Astrocyte (in vitro differentiated cells and primary cell): ENCODE measurements at regions not wholly inside any gene's neighbourhood (a gene's known extent, or its start where the extent isn't known, plus 50 kb on each side); places are given as distances from the start of the nearest gene placed in this dataset.

Source experiments
- DNase-seq: peaks from one replicate; pipeline ENCODE4 v3.0.0-alpha.2; 2010; ENCODE audit warnings: low read depth
- FAIRE-seq: peaks from 2 replicates; lab custom pipeline; 2011; peaks lifted over from hg19 to GRCh38; lab: Jason Lieb, UNC
- H2AFZ ChIP-seq: 2 replicates; pipeline ENCODE4 v1.6.0; 2012; ENCODE audit warnings: low read depth, low read length, inconsistent platforms
- H3K27ac ChIP-seq: 2 replicates; pipeline ENCODE4 v1.5.1; 2011; ENCODE audit warnings: low read depth, low read length, inconsistent platforms
- H3K27me3 ChIP-seq: 2 replicates; pipeline ENCODE4 v1.6.0; 2011; ENCODE audit warnings: low read length, inconsistent platforms; ENCODE audit not compliant: insufficient read depth
- H3K36me3 ChIP-seq: 2 replicates; pipeline ENCODE4 v1.5.1; 2011; ENCODE audit warnings: low read length, inconsistent platforms; ENCODE audit not compliant: insufficient read depth
- H3K4me1 ChIP-seq: 2 replicates; pipeline ENCODE4 v1.5.1; 2011; ENCODE audit warnings: low read length, inconsistent platforms; ENCODE audit not compliant: insufficient read depth
- H3K4me2 ChIP-seq: 2 replicates; pipeline ENCODE4 v1.6.0; 2012; ENCODE audit warnings: low read length, inconsistent platforms
- H3K4me3 ChIP-seq: 2 replicates; pipeline ENCODE4 v1.5.1; 2011; ENCODE audit warnings: low read depth, mild to moderate bottlenecking, low read length, inconsistent platforms; ENCODE audit not compliant: insufficient read depth
- H3K79me2 ChIP-seq: 2 replicates; pipeline ENCODE4 v1.6.0; 2012; ENCODE audit warnings: mild to moderate bottlenecking, low read length, inconsistent platforms; ENCODE audit not compliant: insufficient read depth
- H3K9ac ChIP-seq: 2 replicates; pipeline ENCODE4 v1.6.0; 2012; ENCODE audit warnings: mild to moderate bottlenecking, low read length, inconsistent platforms
- H3K9me3 ChIP-seq: 2 replicates; pipeline ENCODE4 v1.5.1; 2012; ENCODE audit warnings: low read depth, mild to moderate bottlenecking, low read length, inconsistent platforms; ENCODE audit not compliant: insufficient read depth
- H4K20me1 ChIP-seq: 2 replicates; pipeline ENCODE4 v1.6.0; 2012; ENCODE audit warnings: low read length, inconsistent platforms; ENCODE audit not compliant: insufficient read depth
- H3K27ac Mint-ChIP-seq: one replicate; pipeline ENCODE4 v1.8.0; 2021; ENCODE audit warnings: mild to moderate bottlenecking, mixed read lengths; ENCODE audit not compliant: unreplicated experiment
- H3K27me3 Mint-ChIP-seq: one replicate; pipeline ENCODE4 v1.8.0; 2021; ENCODE audit warnings: low read depth, mixed read lengths; ENCODE audit not compliant: unreplicated experiment
- H3K36me3 Mint-ChIP-seq: one replicate; pipeline ENCODE4 v1.8.0; 2021; ENCODE audit warnings: low read depth, mixed read lengths; ENCODE audit not compliant: unreplicated experiment
- H3K4me1 Mint-ChIP-seq: one replicate; pipeline ENCODE4 v1.8.0; 2021; ENCODE audit warnings: low read depth, mixed read lengths; ENCODE audit not compliant: unreplicated experiment
- H3K4me3 Mint-ChIP-seq: one replicate; pipeline ENCODE4 v1.8.0; 2021; ENCODE audit warnings: mild to moderate bottlenecking, moderate library complexity, mixed read lengths; ENCODE audit not compliant: unreplicated experiment
- H3K9me3 Mint-ChIP-seq: one replicate; pipeline ENCODE4 v1.8.0; 2021; ENCODE audit warnings: mild to moderate bottlenecking, mixed read lengths; ENCODE audit not compliant: unreplicated experiment
- EZH2 ChIP-seq: IDR thresholded peaks from 2 replicates; pipeline ENCODE4 v1.6.1; 2012; ENCODE audit warnings: mild to moderate bottlenecking, low read length, inconsistent platforms; ENCODE audit not compliant: insufficient read depth
- TF ChIP-seq, protein P1 (sequence below): IDR thresholded peaks from 2 replicates; pipeline ENCODE4 v1.5.1; 2011; ENCODE audit warnings: low read depth, mild to moderate bottlenecking, inconsistent platforms, low read length, moderate library complexity; ENCODE audit not compliant: insufficient read depth

DNA sequence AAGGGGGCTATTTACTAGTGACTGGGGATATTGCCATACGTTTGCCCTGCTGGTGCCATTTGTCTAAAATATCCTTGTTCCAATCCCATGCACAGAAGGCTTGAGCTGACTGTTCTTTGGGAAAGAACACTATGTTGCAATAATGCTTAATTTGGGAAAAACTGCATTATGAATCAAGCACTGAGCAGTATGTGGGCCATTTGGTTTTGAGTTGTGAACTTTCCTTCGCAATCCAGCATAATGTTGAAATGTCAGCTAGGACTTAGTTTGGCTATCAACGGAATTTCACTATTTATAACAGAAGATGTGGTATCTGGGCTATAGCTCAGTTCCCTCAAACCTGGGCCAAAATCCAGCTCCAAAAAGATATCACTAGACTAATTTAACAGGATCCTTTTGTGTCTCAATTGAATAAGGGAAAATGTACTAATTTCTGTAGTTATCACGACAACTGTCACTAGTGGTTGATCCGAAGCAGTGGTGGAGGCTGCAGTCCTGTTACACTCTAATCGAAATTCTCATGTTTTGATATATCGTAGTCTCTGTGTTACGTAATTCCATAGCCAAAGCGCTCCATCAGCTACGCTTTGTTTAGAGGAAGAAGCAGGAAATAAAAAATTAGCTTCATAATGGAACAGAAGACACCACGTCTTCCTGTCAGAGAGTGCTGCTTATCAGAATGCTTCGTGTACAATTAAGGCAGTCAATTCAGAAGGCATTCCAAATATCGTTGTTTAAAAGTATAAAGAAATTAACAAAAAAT is 686.8 kb upstream of the SALL3 start:
- H3K27me3 Mint-ChIP-seq: no peaks in the 10 kb centered on the region
- Histone ChIP-seq H3K9ac (no peak overlapping the region), H3K27ac (no peak overlapping the region), H3K9me3 (peaks cover 13% of the 10 kb centered on the region), H3K4me3 (no peak overlapping the region), H3K79me2 (no peaks in the 10 kb centered on the region), H3K4me2 (no peak overlapping the region), H2AFZ (no peak overlapping the region), H4K20me1 (no peaks in the 10 kb centered on the region), H3K4me1 (no peaks in the 10 kb centered on the region), H3K36me3 (no peaks in the 10 kb centered on the region), H3K27me3 (no peaks in the 10 kb centered on the region)
- TF ChIP-seq EZH2: no peak
- TF ChIP-seq, protein P1, sequence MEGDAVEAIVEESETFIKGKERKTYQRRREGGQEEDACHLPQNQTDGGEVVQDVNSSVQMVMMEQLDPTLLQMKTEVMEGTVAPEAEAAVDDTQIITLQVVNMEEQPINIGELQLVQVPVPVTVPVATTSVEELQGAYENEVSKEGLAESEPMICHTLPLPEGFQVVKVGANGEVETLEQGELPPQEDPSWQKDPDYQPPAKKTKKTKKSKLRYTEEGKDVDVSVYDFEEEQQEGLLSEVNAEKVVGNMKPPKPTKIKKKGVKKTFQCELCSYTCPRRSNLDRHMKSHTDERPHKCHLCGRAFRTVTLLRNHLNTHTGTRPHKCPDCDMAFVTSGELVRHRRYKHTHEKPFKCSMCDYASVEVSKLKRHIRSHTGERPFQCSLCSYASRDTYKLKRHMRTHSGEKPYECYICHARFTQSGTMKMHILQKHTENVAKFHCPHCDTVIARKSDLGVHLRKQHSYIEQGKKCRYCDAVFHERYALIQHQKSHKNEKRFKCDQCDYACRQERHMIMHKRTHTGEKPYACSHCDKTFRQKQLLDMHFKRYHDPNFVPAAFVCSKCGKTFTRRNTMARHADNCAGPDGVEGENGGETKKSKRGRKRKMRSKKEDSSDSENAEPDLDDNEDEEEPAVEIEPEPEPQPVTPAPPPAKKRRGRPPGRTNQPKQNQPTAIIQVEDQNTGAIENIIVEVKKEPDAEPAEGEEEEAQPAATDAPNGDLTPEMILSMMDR: no peak
- H3K36me3 Mint-ChIP-seq: no peaks in the 10 kb centered on the region
- peaks cover 16% of the 10 kb centered on the region for H3K9me3 Mint-ChIP-seq
- FAIRE-seq (no peak), DNase-seq (no peak)
- no peak overlapping the region for H3K4me3 Mint-ChIP-seq
- H3K4me1 Mint-ChIP-seq: no peaks in the 10 kb centered on the region
- no peak overlapping the region for H3K27ac Mint-ChIP-seq

DNA sequence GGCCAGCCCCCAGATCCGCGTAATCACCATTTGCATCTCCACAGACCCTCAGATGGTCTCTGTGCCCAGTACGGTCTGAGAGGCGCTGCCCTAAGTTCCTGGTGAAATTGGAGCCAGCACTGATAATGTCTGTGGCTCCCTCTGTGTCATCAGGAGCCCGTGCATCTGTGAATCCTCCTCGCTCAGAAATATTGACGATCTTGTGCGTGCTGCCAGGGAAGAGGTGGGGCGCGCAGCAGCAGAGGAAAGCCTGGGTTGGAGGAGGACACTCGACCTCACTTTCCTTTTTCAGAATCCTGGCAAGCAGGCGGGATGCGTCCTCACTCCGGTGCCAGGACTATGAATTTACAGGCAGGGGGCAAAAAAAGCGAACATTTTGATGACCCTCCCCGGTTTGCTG is 686.1 kb upstream of the SALL3 start:
- Histone ChIP-seq H4K20me1 (no peaks in the 10 kb centered on the region), H3K27ac (no peak overlapping the region), H3K27me3 (no peaks in the 10 kb centered on the region), H3K4me3 (no peak overlapping the region), H3K9ac (no peak overlapping the region), H3K36me3 (no peaks in the 10 kb centered on the region), H3K9me3 (peaks cover 16% of the 10 kb centered on the region), H3K4me2 (peak overlapping the region; percentile 52), H2AFZ (peak overlapping the region; percentile 18), H3K4me1 (no peaks in the 10 kb centered on the region), H3K79me2 (no peaks in the 10 kb centered on the region)
- peaks cover 16% of the 10 kb centered on the region for H3K9me3 Mint-ChIP-seq
- H3K4me3 Mint-ChIP-seq: no peak overlapping the region
- TF ChIP-seq EZH2: no peak
- TF ChIP-seq, protein P1: no peak
- H3K36me3 Mint-ChIP-seq: no peaks in the 10 kb centered on the region
- H3K27me3 Mint-ChIP-seq: no peaks in the 10 kb centered on the region
- DNase-seq (no peak), FAIRE-seq (no peak)
- no peak overlapping the region for H3K27ac Mint-ChIP-seq
- H3K4me1 Mint-ChIP-seq: no peaks in the 10 kb centered on the region

DNA sequence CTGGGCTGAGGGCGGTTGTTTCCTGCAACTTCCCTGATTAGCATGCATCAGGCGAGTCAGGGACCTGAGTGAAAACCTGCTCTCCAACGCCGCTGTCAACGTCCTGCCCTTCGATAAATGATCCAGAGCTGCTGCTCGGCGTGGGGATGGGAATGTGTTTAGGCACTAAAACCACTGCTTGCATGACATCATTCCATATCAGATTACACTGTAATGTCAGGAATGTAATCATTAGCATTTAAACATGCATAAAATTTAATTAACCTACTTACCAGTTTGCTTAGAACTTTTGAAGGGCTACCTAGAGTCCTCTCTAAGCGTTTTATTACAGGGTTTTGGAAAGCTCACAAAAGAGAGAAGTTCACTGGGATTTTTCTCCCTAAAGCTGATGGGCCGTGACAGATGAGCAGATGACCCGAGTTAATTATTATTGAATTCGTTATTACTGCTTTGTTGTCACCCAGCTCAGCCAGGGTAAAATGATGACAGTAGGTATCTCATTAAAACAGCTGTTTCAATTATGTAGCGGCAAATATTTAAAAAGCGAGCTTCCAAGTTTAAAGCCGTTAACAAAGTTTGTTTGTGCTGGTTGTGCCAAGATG is 685.6 kb upstream of the SALL3 start:
- Histone ChIP-seq H3K4me2 (peak overlapping the region; percentile 52), H3K4me3 (no peak overlapping the region), H2AFZ (peak overlapping the region; percentile 18), H3K4me1 (no peaks in the 10 kb centered on the region), H3K27me3 (no peaks in the 10 kb centered on the region), H3K9ac (no peak overlapping the region), H3K36me3 (no peaks in the 10 kb centered on the region), H3K27ac (no peak overlapping the region), H3K79me2 (no peaks in the 10 kb centered on the region), H3K9me3 (peaks cover 16% of the 10 kb centered on the region), H4K20me1 (no peaks in the 10 kb centered on the region)
- no peaks in the 10 kb centered on the region for H3K27me3 Mint-ChIP-seq
- no peak overlapping the region for H3K4me3 Mint-ChIP-seq
- no peak overlapping the region for H3K27ac Mint-ChIP-seq
- DNase-seq: no peak
- TF ChIP-seq, protein P1: no peak
- no peak for TF ChIP-seq EZH2
- no peaks in the 10 kb centered on the region for H3K36me3 Mint-ChIP-seq
- H3K9me3 Mint-ChIP-seq: peaks cover 16% of the 10 kb centered on the region
- no peaks in the 10 kb centered on the region for H3K4me1 Mint-ChIP-seq
- FAIRE-seq: no peak
